Endodermal cell (in vitro differentiated cells): ENCODE measurements at regions not wholly inside any gene's neighbourhood (a gene's known extent, or its start where the extent isn't known, plus 50 kb on each side); places are given as distances from the start of the nearest gene placed in this dataset.

ENCODE experiments used
- DNase-seq: peaks from one replicate; pipeline ENCODE4 v3.0.0-alpha.2; 2017
- H3K27ac ChIP-seq: 2 replicates; pipeline ENCODE4 v1.5.1; 2013; ENCODE audit warnings: mild to moderate bottlenecking, low read depth, low read length, moderate library complexity
- H3K27me3 ChIP-seq: 2 replicates; pipeline ENCODE4 v1.6.1; 2013; ENCODE audit warnings: mild to moderate bottlenecking, low read length, moderate library complexity; ENCODE audit not compliant: insufficient read depth, control insufficient read depth, poor library complexity, severe bottlenecking
- H3K36me3 ChIP-seq: 2 replicates; pipeline ENCODE4 v1.7.0; 2013; ENCODE audit warnings: mild to moderate bottlenecking, low read length, moderate library complexity; ENCODE audit not compliant: control insufficient read depth, insufficient read depth
- H3K4me1 ChIP-seq: one replicate; pipeline ENCODE4 v1.7.0; 2013; ENCODE audit warnings: low read length; ENCODE audit not compliant: control insufficient read depth, insufficient read depth
- H3K4me3 ChIP-seq: 2 replicates; pipeline ENCODE4 v1.5.1; 2013; ENCODE audit warnings: mild to moderate bottlenecking, low read length, moderate library complexity
- H3K9ac ChIP-seq: 2 replicates; pipeline ENCODE4 v1.6.1; 2013; ENCODE audit warnings: mild to moderate bottlenecking, low read length, moderate library complexity; ENCODE audit not compliant: poor library complexity, severe bottlenecking; ENCODE audit errors: extremely low read depth
- H3K9me3 ChIP-seq: 2 replicates; pipeline ENCODE4 v1.6.1; 2013; ENCODE audit warnings: mild to moderate bottlenecking, low read length, moderate library complexity; ENCODE audit not compliant: control insufficient read depth
- H3K27ac Mint-ChIP-seq: 2 replicates; pipeline ENCODE4 v1.8.0; 2020; ENCODE audit warnings: mixed read lengths
- H3K27me3 Mint-ChIP-seq: 2 replicates; pipeline ENCODE4 v1.8.0; 2021; ENCODE audit warnings: mild to moderate bottlenecking, mixed read lengths; ENCODE audit not compliant: insufficient read depth
- H3K36me3 Mint-ChIP-seq: 2 replicates; pipeline ENCODE4 v1.8.0; 2020; ENCODE audit warnings: low read depth, mixed read lengths
- H3K4me1 Mint-ChIP-seq: 2 replicates; pipeline ENCODE4 v1.8.0; 2020; ENCODE audit warnings: mixed read lengths
- H3K4me3 Mint-ChIP-seq: 2 replicates; pipeline ENCODE4 v1.8.0; 2020; ENCODE audit warnings: mild to moderate bottlenecking, moderate library complexity, mixed read lengths
- H3K9me3 Mint-ChIP-seq: 2 replicates; pipeline ENCODE4 v1.8.0; 2020; ENCODE audit warnings: mild to moderate bottlenecking, mixed read lengths
- WGBS, 2 experiments: methylation state at CpG; one replicate each; pipeline versions ENCODE4 v1.1.5 to v1.1.7; 2013; ENCODE audit warnings: missing lambda C conversion rate in 2 of 2, mixed read lengths in 1 of 2; ENCODE audit not compliant: insufficient coverage in 1 of 2, insufficient read length in 1 of 2; 5-methylcytosine and 5-hydroxymethylcytosine counted together
- TF ChIP-seq, protein P1 (sequence below): fragments of 200-600 bp; sonication (generic); conservative IDR thresholded peaks from 2 replicates; pipeline ENCODE4 v1.5.0; 2021; ENCODE audit warnings: antibody characterized with exemption, mild to moderate bottlenecking

DNA sequence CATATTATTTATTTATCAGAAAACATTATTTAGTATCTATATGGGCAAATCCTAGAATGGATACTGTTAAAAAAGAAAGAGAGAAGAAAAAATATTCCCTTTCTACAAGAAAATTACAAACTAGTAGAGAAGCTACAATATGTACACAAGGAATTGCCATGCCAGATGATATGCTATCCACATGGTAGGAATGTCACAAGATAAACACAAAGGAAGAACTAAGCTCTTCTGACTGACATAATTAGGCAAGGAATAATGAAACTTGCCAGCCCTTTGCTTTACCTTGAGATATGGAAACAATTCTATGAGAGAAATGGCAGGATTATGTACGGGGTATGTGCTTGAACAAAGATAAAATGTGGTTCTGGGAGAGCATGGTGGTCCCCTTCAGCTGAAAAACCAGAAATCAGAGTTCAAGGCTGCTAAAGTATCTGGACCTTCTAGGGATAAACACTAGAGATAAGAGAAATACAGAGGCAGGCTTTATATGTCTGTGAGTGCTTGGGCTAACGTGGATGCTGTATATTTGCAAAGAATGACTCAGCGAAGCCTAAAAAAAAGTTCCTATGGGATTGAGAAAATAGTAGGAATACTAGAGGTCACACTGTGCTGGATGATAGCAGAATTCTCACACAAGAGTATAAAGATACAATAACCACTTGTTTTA, 451.6 kb downstream of the TLE1 start:
- TF ChIP-seq, protein P1, sequence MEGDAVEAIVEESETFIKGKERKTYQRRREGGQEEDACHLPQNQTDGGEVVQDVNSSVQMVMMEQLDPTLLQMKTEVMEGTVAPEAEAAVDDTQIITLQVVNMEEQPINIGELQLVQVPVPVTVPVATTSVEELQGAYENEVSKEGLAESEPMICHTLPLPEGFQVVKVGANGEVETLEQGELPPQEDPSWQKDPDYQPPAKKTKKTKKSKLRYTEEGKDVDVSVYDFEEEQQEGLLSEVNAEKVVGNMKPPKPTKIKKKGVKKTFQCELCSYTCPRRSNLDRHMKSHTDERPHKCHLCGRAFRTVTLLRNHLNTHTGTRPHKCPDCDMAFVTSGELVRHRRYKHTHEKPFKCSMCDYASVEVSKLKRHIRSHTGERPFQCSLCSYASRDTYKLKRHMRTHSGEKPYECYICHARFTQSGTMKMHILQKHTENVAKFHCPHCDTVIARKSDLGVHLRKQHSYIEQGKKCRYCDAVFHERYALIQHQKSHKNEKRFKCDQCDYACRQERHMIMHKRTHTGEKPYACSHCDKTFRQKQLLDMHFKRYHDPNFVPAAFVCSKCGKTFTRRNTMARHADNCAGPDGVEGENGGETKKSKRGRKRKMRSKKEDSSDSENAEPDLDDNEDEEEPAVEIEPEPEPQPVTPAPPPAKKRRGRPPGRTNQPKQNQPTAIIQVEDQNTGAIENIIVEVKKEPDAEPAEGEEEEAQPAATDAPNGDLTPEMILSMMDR: no peak
- no peaks in the 10 kb centered on the region for H3K9me3 Mint-ChIP-seq
- no peaks in the 10 kb centered on the region for H3K36me3 Mint-ChIP-seq
- no peak for DNase-seq
- H3K27ac Mint-ChIP-seq: peak overlapping the region; percentile 38
- no peak overlapping the region for H3K4me3 Mint-ChIP-seq
- peak overlapping the region; percentile 61 for H3K4me3 ChIP-seq
- H3K4me1 ChIP-seq: peaks cover 11% of the 10 kb centered on the region
- H3K36me3 ChIP-seq: no peaks in the 10 kb centered on the region
- H3K27me3 Mint-ChIP-seq: no peaks in the 10 kb centered on the region
- H3K9me3 ChIP-seq: peaks cover 10% of the 10 kb centered on the region
- H3K9ac ChIP-seq: no peak overlapping the region
- no peaks in the 10 kb centered on the region for H3K27me3 ChIP-seq
- H3K4me1 Mint-ChIP-seq: peaks cover 20% of the 10 kb centered on the region
- 78 to 88% methylated on average over 1 to 3 of the region's 3 CpGs for WGBS, 2 experiments
- no peak overlapping the region for H3K27ac ChIP-seq

DNA sequence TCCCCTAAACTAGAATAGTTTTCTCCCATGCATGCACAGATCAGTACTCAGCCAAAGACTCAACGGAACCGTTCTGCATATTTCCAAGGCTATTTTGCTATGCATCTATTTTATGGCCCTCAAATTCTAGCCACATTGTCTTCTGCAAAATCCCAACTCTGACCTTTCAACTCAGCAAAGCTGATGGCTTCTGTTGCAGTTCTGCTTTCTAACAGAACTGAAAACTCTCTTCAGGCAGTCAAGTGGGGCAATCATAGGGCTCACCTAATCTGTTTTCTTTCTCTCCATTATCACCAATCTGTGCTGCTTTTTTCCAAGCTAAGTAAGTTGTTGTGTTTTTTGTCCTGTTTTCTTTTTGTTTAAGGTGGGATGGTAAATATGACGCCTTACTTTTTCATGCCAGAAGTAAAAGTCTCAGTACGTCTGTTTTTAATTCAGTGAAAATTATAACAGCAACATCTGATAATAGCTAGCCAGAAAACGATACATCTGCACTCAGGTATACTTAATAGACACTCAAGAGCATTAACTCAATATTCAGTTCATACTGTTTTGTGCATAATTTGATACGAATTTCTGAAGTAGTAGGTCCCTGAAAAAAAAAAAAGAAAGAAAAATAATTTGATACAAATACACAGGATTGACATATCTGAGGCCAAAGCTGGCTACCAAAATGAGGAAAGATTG, 454.3 kb downstream of the TLE1 start:
- Mint-ChIP-seq H3K27me3 (no peaks in the 10 kb centered on the region), H3K4me3 (no peak overlapping the region), H3K27ac (no peak overlapping the region), H3K4me1 (peaks cover 20% of the 10 kb centered on the region), H3K36me3 (no peaks in the 10 kb centered on the region), H3K9me3 (no peaks in the 10 kb centered on the region)
- H3K27me3 ChIP-seq: no peaks in the 10 kb centered on the region
- peaks cover 11% of the 10 kb centered on the region for H3K4me1 ChIP-seq
- 89 to 94% methylated on average over 3 to 6 of the region's 6 CpGs for WGBS, 2 experiments
- H3K9ac ChIP-seq: no peak overlapping the region
- no peak overlapping the region for H3K4me3 ChIP-seq
- H3K36me3 ChIP-seq: no peaks in the 10 kb centered on the region
- H3K9me3 ChIP-seq: peaks cover 10% of the 10 kb centered on the region
- TF ChIP-seq, protein P1: no peak
- no peak for DNase-seq
- no peak overlapping the region for H3K27ac ChIP-seq

GRCh38 chr9:81231011-81231410, 458.3 kb downstream of the TLE1 start:
- Histone ChIP-seq H3K4me3 (no peak overlapping the region), H3K27me3 (no peaks in the 10 kb centered on the region), H3K27ac (no peak overlapping the region), H3K9me3 (no peaks in the 10 kb centered on the region), H3K36me3 (no peaks in the 10 kb centered on the region), H3K4me1 (peaks cover 9% of the 10 kb centered on the region), H3K9ac (no peak overlapping the region)
- H3K27me3 Mint-ChIP-seq: no peaks in the 10 kb centered on the region
- 20 to 56% methylated on average over 1 of the region's 1 CpG for WGBS, 2 experiments
- H3K4me1 Mint-ChIP-seq: peaks cover 16% of the 10 kb centered on the region
- no peak overlapping the region for H3K27ac Mint-ChIP-seq
- H3K4me3 Mint-ChIP-seq: no peak overlapping the region
- TF ChIP-seq, protein P1: no peak
- no peaks in the 10 kb centered on the region for H3K36me3 Mint-ChIP-seq
- no peak for DNase-seq
- H3K9me3 Mint-ChIP-seq: no peaks in the 10 kb centered on the region
